Ecto neural progenitor cell (in vitro differentiated cells): ENCODE measurements at regions not wholly inside any gene's neighbourhood (a gene's known extent, or its start where the extent isn't known, plus 50 kb on each side); places are given as distances from the start of the nearest gene placed in this dataset.
"Not testable (repeated sequence)": the region's sequence is repeated elsewhere in the genome, so short reads cannot be mapped to it uniquely, and the experiment has no call there.

ENCODE experiments used
- DNase-seq: peaks from one replicate; pipeline ENCODE4 v3.0.0-alpha.2; 2018; ENCODE audit warnings: low spot score

DNA sequence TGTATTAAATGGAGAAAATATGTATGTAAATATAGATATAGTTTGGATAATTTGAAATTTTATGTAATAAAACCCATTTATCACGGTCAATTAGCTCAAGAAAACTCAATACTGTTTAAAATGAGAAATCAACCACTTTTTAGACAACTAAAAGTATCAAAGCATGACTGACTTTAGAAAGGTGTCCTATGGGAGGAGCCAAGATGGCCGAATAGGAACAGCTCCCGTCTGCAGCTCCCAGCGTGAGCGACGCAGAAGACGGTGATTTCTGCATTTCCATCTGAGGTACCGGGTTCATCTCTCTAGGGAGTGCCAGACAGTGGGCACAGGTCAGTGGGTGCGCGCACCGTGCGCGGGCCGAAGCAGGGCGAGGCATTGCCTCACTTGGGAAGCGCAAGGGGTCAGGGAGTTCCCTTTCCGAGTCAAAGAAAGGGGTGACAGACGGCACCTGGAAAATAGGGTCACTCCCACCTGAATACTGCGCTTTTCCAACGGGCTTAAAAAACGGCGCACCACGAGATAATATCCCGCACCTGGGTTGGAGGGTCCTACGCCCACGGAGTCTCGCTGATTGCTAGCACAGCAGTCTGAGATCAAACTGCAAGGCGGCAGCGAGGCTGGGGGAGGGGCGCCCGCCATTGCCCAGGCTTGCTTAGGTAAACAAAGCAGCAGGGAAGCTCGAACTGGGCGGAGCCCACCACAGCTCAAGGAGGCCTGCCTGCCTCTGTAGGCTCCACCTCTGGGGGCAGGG, 182.8 kb upstream of the NECTIN3 start:
- not testable (repeated sequence) for DNase-seq

DNA sequence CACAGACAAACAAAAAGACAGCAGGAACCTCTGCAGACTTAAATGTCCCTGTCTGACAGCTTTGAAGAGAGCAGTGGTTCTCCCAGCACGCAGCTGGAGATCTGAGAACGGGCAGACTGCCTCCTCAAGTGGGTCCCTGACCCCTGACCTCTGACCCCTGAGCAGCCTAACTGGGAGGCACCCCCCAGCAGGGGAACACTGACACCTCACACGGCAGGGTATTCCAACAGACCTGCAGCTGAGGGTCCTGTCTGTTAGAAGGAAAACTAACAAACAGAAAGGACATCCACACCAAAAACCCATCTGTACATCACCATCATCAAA, 182.3 kb upstream of the NECTIN3 start:
- not testable (repeated sequence) for DNase-seq

DNA sequence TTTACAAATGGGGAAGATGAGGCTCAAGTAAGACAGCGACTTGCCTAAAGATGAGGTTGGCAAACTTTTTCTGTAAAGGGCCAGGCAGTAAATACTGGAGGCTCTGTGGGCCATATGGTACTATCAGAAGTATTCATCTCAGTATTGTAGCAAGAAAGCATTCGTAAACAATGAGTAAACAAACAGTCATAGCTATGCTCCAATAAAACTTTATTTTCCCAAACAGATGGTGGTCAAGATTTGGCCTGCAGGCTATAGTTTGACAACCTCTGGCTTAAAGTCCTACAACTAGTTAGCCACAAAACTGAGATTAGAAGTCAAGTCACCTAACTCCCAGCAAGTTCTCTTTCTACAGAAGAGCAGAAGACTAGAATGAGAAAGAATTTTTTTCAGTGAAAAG, 177.0 kb upstream of the NECTIN3 start:
- no peak for DNase-seq

DNA sequence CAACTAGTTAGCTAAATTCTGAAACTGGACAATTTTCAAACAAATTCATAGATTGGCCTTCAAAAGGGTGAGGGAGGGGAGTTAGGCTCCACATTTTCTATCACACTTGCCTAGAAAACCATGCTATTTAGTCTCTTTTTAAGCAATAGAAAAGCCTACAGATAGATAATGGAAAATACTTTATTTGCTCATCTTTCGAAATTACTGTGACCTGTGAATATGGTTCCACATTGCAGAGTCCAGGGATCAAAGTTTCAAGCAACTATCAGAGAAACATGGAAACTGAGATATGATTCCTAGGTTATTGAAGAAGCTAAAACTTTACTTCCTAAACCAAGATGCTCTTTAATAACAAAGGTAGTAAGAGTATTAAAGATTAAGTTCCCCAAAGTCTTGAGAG, 176.6 kb upstream of the NECTIN3 start:
- DNase-seq = no peak

GRCh38 chr3:110897046-110897445, 174.6 kb upstream of the NECTIN3 start:
- DNase-seq = no peak

DNA sequence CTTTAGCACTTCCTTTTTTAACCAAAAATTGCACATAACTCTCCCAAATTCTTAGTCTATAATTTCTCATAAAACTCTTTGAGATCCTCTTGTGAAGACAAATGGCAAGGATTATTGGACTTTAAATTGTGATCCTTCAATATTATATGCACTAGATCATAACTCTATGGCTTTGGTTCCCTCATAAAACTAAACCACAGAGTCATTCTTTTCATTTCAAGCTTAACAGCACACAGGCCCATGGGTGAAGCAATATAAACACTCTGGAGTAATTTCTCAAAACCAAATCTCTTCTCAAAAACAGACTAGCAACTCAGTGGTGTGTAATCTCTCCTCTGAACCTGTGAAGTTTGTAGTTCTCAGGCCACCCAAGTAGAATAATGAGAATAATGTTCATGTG, 171.0 kb upstream of the NECTIN3 start:
- DNase-seq = no peak

DNA sequence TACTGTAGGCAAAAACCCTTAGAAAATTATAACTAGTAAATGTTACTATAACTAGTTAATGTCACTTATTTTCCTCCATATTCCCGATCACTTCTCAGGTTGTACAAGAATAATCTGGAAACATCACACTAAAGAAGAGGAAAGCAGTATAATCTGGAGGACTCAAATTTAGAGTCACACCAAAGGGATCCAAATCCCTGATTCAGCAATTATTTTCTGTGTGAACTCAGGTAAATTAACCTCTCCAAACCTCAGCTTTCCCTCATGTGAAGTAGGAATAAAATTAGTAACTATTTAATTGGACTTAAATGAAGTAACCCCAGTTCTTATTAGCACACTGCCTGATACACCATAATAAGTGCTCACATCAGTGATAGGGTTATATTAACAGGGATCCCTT, 170.1 kb upstream of the NECTIN3 start:
- DNase-seq = no peak

DNA sequence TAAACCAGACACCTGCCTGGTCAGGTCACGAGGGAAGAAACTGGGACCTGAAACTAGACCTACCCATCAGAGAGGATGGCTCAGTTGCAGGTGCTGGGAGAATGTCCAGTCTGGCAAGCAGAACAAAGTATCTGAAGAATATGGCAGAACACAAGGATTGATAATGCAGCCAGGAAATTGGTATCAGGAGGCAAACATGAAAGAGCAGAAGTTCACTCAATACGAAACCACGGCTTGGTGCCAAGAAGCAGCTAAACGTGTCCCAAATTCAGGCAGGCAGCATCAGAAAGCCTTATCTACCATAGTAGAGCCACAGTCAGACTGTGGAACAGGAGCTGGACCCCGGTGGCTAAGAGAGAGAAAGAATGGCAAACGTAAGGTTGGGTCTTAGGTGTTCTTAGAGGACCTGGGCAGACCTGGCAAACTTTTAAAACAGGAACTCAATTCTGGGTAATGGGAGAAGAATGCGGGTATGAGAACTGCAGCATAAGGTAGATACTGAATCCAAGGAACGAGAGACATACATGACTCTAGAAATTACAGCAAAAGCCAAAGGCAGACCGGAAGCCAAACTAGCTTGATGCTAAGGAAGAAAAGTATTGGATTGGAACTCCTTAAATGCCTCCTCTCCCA, 169.0 kb upstream of the NECTIN3 start:
- no peak for DNase-seq

DNA sequence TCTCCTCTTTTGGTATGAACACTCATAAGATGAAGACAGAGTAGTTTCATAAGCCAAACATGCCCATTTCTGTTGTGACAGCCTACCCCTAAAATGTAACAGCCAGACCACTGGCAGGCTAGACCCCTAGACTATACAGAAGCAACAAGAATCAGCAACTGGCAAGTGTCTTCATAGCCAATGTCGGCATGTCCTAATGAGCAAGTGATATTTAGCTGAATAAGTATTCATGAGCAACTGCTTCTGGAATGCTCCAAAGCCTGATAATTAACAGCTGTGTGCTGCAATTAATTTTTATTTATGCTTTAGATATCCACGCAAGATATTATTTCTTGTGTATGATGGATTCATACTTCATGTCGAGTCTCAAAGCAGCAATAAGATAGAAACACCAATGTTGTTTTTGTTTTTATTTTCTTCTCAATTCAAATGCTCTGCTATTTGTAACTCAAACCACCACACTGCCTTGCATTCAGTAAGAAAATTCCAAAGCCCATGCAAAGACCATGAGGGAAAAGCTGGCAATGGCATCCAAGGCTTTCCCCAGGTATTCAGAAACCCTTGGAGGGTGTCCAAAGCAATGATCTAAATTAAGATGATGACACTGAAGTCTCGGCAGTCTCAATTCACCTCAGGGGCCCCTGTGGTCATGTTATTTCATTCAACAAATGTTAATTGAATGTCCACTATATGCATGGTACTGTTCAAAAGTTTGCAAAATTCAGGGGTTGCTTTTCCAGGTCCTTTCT, 167.7 kb upstream of the NECTIN3 start:
- DNase-seq = no peak

- no peak for DNase-seq
Measured at GRCh38 chr3:110904520-110904890, 167.1 kb upstream of the NECTIN3 start.

GRCh38 chr3:110905121-110905520, 166.5 kb upstream of the NECTIN3 start:
- no peak for DNase-seq

GRCh38 chr3:110909839-110910238, 161.8 kb upstream of the NECTIN3 start:
- no peak for DNase-seq

DNA sequence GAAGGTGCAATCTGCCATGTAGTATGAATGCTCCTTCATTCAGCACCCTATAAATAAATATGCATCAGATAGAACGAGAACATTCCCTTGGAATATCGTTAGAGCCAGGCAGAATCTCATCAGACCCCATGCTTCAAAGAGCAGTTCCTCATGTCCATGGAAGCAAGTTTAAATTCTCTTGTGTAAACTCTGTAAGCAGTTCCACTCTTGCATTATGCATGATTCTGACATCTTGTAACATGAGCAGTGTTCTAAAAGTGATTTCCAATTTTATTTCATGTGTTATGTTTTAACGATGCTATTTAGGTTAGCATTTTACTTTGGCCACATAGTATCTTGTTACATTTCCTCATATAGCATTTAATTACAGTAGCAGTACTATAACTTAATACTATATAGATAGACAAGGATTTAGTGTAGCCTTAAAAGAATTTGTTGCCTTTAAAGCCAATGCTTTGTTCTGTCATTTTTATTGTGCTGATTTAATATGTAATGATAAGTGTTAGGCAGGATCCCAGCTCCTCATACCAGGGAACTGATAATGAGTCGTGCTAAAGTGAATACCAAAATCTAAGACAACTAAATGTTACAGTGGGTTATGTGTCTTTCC, 161.2 kb upstream of the NECTIN3 start:
- DNase-seq = no peak

- DNase-seq = no peak
Measured at GRCh38 chr3:110918963-110919362, 152.7 kb upstream of the NECTIN3 start.

- no peak for DNase-seq
Measured at GRCh38 chr3:110925798-110926197, 145.8 kb upstream of the NECTIN3 start.

- no peak for DNase-seq
Measured at GRCh38 chr3:110928016-110928662, 143.5 kb upstream of the NECTIN3 start.

- no peak for DNase-seq
Measured at GRCh38 chr3:110929816-110930215, 141.8 kb upstream of the NECTIN3 start.

DNA sequence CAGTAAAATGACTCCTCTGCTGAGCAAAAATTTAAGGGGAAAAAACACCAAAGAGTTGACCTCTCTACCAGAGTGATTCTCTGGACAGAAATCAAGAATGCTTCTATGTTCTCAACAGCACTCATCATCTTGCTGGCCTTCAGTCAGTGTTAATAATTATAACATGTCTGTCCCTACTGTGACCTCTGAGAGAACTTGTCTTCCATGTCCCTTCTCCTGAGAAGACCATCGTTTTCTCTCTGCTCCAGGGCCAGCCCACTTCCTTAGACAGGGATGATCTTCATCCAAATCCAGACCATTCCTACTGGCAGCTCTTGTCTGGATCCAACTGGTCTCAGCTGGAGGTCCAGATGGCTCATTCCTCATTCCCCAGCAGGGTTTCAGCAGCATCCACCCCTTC, 139.0 kb upstream of the NECTIN3 start:
- DNase-seq = no peak

- no peak for DNase-seq
Measured at GRCh38 chr3:110933821-110934426, 137.7 kb upstream of the NECTIN3 start.

GRCh38 chr3:110938629-110939028, 133.0 kb upstream of the NECTIN3 start:
- no peak for DNase-seq

- no peak for DNase-seq
Measured at GRCh38 chr3:110940055-110940454, 131.6 kb upstream of the NECTIN3 start.

DNA sequence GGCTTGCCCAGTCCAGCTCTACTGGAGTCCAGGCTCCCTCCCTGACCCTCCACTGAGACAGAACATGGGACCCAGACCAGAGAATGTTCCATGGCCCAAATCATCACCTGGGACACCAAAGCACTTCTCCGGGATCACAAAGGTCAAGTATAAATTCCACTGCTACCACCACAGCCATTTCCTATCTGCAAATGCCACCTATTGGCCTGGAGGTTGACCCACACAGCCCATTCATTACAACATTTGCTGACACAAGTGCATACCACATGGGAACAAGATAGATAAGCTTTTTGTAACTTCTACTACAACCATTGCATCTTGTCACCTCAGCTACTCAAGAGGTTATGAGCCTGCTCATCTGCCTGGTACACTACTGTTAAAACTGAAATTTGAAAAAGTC, 126.8 kb upstream of the NECTIN3 start:
- DNase-seq = no peak
